Erythroblast (primary cell): ENCODE measurements at regions not wholly inside any gene's neighbourhood (a gene's known extent, or its start where the extent isn't known, plus 50 kb on each side); places are given as distances from the start of the nearest gene placed in this dataset.

Source experiments
- GATA1 ChIP-seq: IDR thresholded peaks from 2 replicates; pipeline ENCODE4 v1.6.1; 2011; ENCODE audit warnings: low read depth, mild to moderate bottlenecking, control low read depth, low read length, moderate library complexity
- POLR2A ChIP-seq: IDR thresholded peaks from 2 replicates; pipeline ENCODE4 v1.6.1; 2011; ENCODE audit warnings: mild to moderate bottlenecking, low read length

DNA sequence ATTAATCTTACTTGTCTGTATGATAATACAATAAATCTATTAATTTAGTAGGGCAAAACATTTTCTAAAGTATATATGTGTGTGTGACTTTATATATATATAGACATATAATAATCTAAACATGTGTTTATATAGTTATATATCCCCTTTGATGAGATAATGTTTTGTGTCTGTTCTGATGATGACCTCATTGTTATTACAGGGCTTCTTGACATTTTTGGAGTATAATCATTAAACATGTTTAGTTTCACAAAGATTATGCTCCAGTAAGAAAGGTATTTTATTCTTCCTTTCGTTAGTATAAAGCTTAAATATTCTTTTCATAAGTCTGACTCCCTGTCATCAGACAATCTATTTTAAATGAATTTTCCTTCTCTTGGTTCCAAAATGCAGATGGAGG is 62.3 kb upstream of the CABCOCO1 start:
- TF ChIP-seq POLR2A = no peak
- TF ChIP-seq GATA1 = no peak
